GM23338 (cell line): ENCODE measurements at regions not wholly inside any gene's neighbourhood (a gene's known extent, or its start where the extent isn't known, plus 50 kb on each side); places are given as distances from the start of the nearest gene placed in this dataset.

ENCODE experiments used
- ATAC-seq: fragments of 200-7000 bp; cut with Tn5 transposase; 3 replicates; pipeline ENCODE4 v1.9.1; 2020
- DNase-seq: peaks from one replicate; pipeline ENCODE4 v3.0.0-alpha.2; 2015; ENCODE audit warnings: low spot score
- H2AFZ ChIP-seq: fragments of 200-600 bp; sonication (generic); 2 replicates; pipeline ENCODE4 v1.8.0; 2016; ENCODE audit warnings: antibody characterized with exemption, mild to moderate bottlenecking, moderate library complexity
- H3F3A ChIP-seq: fragments of 200-600 bp; sonication (generic); replicated peaks from 2 replicates; pipeline ENCODE4 v1.8.0; 2017; ENCODE audit warnings: antibody characterized with exemption, mixed run types, low read depth
- H3K27ac ChIP-seq: fragments of 200-600 bp; sonication (generic); 2 replicates; pipeline ENCODE4 v1.6.1; 2016; ENCODE audit warnings: low read depth
- H3K27me3 ChIP-seq: fragments of 200-600 bp; sonication (generic); 2 replicates; pipeline ENCODE4 v1.8.0; 2016; ENCODE audit warnings: mild to moderate bottlenecking, mixed run types, moderate library complexity; ENCODE audit not compliant: insufficient read depth
- H3K36me3 ChIP-seq: fragments of 200-600 bp; sonication (generic); 2 replicates; pipeline ENCODE4 v1.8.0; 2016; ENCODE audit warnings: mild to moderate bottlenecking; ENCODE audit not compliant: insufficient read depth
- H3K4me1 ChIP-seq: fragments of 200-600 bp; sonication (generic); 2 replicates; pipeline ENCODE4 v1.8.0; 2016; ENCODE audit warnings: mild to moderate bottlenecking, moderate library complexity; ENCODE audit not compliant: insufficient read depth
- H3K4me2 ChIP-seq: fragments of 200-600 bp; sonication (generic); 2 replicates; pipeline ENCODE4 v1.7.1; 2017; ENCODE audit warnings: mixed run types
- H3K4me3 ChIP-seq: fragments of 200-600 bp; sonication (generic); 2 replicates; pipeline ENCODE4 v1.6.1; 2016; ENCODE audit warnings: mixed run types
- H3K79me2 ChIP-seq: fragments of 200-600 bp; sonication (generic); replicated peaks from 2 replicates; pipeline ENCODE4 v1.8.0; 2017; ENCODE audit warnings: mild to moderate bottlenecking; ENCODE audit not compliant: insufficient read depth
- H3K9me2 ChIP-seq: fragments of 200-600 bp; sonication (generic); 2 replicates; pipeline ENCODE4 v1.8.0; 2017; ENCODE audit not compliant: insufficient read depth
- H4K20me1 ChIP-seq: fragments of 200-600 bp; sonication (generic); replicated peaks from 2 replicates; pipeline ENCODE4 v1.8.0; 2017; ENCODE audit warnings: mild to moderate bottlenecking; ENCODE audit not compliant: insufficient read depth
- H3K27ac Mint-ChIP-seq: 2 replicates; pipeline ENCODE4 v1.8.0; 2020; ENCODE audit warnings: inconsistent platforms, mild to moderate bottlenecking, moderate library complexity, mixed read lengths
- H3K27me3 Mint-ChIP-seq: 3 replicates; pipeline ENCODE4 v1.8.0; 2022; ENCODE audit warnings: low read depth, mild to moderate bottlenecking, moderate library complexity, mixed read lengths, inconsistent platforms; ENCODE audit not compliant: insufficient read depth, poor library complexity
- H3K36me3 Mint-ChIP-seq: 3 replicates; pipeline ENCODE4 v1.8.0; 2021; ENCODE audit warnings: low read depth, mild to moderate bottlenecking, inconsistent platforms, moderate library complexity, mixed read lengths
- H3K4me1 Mint-ChIP-seq: 3 replicates; pipeline ENCODE4 v1.8.0; 2020; ENCODE audit warnings: mild to moderate bottlenecking, inconsistent platforms, mixed read lengths
- H3K4me3 Mint-ChIP-seq: 3 replicates; pipeline ENCODE4 v1.8.0; 2021; ENCODE audit warnings: moderate library complexity, mild to moderate bottlenecking, inconsistent platforms, mixed read lengths
- H3K9me3 Mint-ChIP-seq: 3 replicates; pipeline ENCODE4 v1.8.0; 2020; ENCODE audit warnings: moderate library complexity, mild to moderate bottlenecking, inconsistent platforms, mixed read lengths
- CTCF ChIP-seq, 2 experiments: fragments of 200-600 bp in 1 of 2; sonication (generic) in 1 of 2; conservative IDR thresholded peaks; 2 replicates each; pipeline versions ENCODE4 v1.5.1 to v1.6.1; 2016 to 2017; ENCODE audit warnings: antibody characterized with exemption in 2 of 2, low read depth in 2 of 2, mild to moderate bottlenecking in 2 of 2, moderate library complexity in 1 of 2
- EZH2 ChIP-seq: fragments of 200-600 bp; sonication (generic); IDR thresholded peaks from one replicate; pipeline ENCODE4 v1.8.0; 2017; ENCODE audit warnings: antibody characterized with exemption, mild to moderate bottlenecking, low read depth; ENCODE audit not compliant: unreplicated experiment
- POLR2AphosphoS5 ChIP-seq: IDR thresholded peaks from 2 replicates; pipeline ENCODE4 v1.6.1; 2016; ENCODE audit warnings: antibody characterized with exemption, low read depth
- REST ChIP-seq: IDR thresholded peaks from one replicate; pipeline ENCODE4 v1.6.1; 2018; ENCODE audit warnings: antibody characterized with exemption; ENCODE audit not compliant: unreplicated experiment
- STAT1 ChIP-seq: IDR thresholded peaks from one replicate; pipeline ENCODE4 v1.6.1; 2016; ENCODE audit warnings: antibody characterized with exemption; ENCODE audit not compliant: unreplicated experiment
- ZNF114 ChIP-seq: fragments of 250-450 bp; sonication (Bioruptor Pico); IDR thresholded peaks from 2 replicates; pipeline ENCODE4 v1.5.0; 2020; ENCODE audit warnings: mild to moderate bottlenecking, moderate library complexity
- ZNF331 ChIP-seq: fragments of 250-450 bp; sonication (Bioruptor Pico); IDR thresholded peaks from 2 replicates; pipeline ENCODE4 v1.5.0; 2020; ENCODE audit warnings: low read depth, mild to moderate bottlenecking, moderate library complexity
- ZNF462 ChIP-seq: fragments of 250-450 bp; sonication (Bioruptor Pico); IDR thresholded peaks from 2 replicates; pipeline ENCODE4 v1.5.0; 2020; ENCODE audit warnings: mild to moderate bottlenecking, moderate library complexity

DNA sequence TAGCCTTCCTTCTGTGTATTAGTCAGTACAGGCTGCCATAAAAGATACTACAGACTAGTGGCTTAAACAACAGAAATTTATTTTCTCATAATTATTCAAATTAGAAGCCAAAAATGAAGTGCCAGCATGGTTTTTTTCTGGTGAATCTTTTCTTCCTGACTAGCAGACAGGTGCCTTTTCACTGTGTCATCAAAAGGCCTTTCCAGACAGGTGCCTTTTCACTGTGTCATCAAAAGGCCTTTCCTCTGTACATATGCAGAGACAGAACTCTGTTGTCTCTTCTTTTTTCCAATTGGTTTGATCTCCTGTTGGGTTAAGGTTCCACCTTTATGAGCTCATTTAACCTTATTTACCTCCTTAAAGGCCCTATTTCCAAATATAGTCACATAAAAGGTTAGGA lies 599.9 kb downstream of the ISL1 start (continued):
- no peak for TF ChIP-seq REST

DNA sequence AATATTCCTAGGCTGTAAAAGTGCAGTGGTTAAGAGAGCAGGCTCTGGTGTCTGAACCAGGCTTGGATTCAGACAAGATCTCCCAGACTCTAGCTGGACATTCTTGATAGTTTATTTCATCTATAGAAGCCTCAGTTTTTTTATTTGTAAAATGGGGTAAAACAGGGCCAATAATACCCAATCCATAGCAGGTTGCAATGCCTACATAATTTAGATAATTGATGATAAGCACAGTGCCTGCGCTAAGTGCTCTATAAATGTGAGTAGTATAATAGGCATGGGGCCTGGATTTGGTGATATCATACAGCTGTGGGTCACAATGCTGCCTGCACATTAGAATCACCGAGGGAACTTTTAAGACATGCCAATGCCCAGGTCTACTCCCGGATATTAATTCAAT lies 603.5 kb downstream of the ISL1 start:
- no peaks in the 10 kb centered on the region for H3K9me2 ChIP-seq
- no peak overlapping the region for H2AFZ ChIP-seq
- H3K4me2 ChIP-seq = no peak overlapping the region
- Mint-ChIP-seq H3K27me3 (peaks cover 2% of the 10 kb centered on the region), H3K9me3 (no peaks in the 10 kb centered on the region), H3K4me1 (no peaks in the 10 kb centered on the region), H3K4me3 (no peak overlapping the region), H3K27ac (no peak overlapping the region), H3K36me3 (no peaks in the 10 kb centered on the region)
- ATAC-seq = no peak
- H3F3A ChIP-seq = no peaks in the 10 kb centered on the region
- H3K27ac ChIP-seq = no peak overlapping the region
- H4K20me1 ChIP-seq = no peaks in the 10 kb centered on the region
- no peak overlapping the region for H3K4me3 ChIP-seq
- H3K27me3 ChIP-seq = no peaks in the 10 kb centered on the region
- no peak for TF ChIP-seq CTCF (conservative IDR thresholded peaks at IDR 0.05; ENCODE audit: low read depth in 2 of 2)
- no peak for TF ChIP-seq STAT1
- TF ChIP-seq POLR2AphosphoS5 = no peak
- TF ChIP-seq ZNF114 (CRISPR knock-in tag) = no peak
- no peak for TF ChIP-seq ZNF331 (CRISPR knock-in tag)
- H3K79me2 ChIP-seq = no peaks in the 10 kb centered on the region
- H3K4me1 ChIP-seq = no peaks in the 10 kb centered on the region
- H3K36me3 ChIP-seq = no peaks in the 10 kb centered on the region
- DNase-seq = no peak

- no peaks in the 10 kb centered on the region for H3K4me1 ChIP-seq
- H4K20me1 ChIP-seq = no peaks in the 10 kb centered on the region
- TF ChIP-seq ZNF114 (CRISPR knock-in tag) (no peak), EZH2 (no peak), ZNF462 (CRISPR knock-in tag) (no peak), ZNF331 (CRISPR knock-in tag) (no peak), POLR2AphosphoS5 (no peak)
- Mint-ChIP-seq H3K27ac (no peak overlapping the region), H3K9me3 (no peaks in the 10 kb centered on the region), H3K27me3 (peaks cover 2% of the 10 kb centered on the region), H3K4me1 (no peaks in the 10 kb centered on the region), H3K4me3 (no peak overlapping the region), H3K36me3 (no peaks in the 10 kb centered on the region)
- DNase-seq (no peak), ATAC-seq (no peak)
- no peak overlapping the region for H2AFZ ChIP-seq
- no peak overlapping the region for H3K27ac ChIP-seq
- H3K36me3 ChIP-seq = no peaks in the 10 kb centered on the region
- no peaks in the 10 kb centered on the region for H3K9me2 ChIP-seq
- no peak overlapping the region for H3K4me3 ChIP-seq
- H3K27me3 ChIP-seq = no peaks in the 10 kb centered on the region
- H3K79me2 ChIP-seq = no peaks in the 10 kb centered on the region
- no peak overlapping the region for H3K4me2 ChIP-seq
- no peaks in the 10 kb centered on the region for H3F3A ChIP-seq
Measured at GRCh38 chr5:51987239-51987638, 604.0 kb downstream of the ISL1 start.
